ENCODE measurements at regions not wholly inside any gene's neighbourhood (a gene's known extent, or its start where the extent isn't known, plus 50 kb on each side); places are given as distances from the start of the nearest gene placed in this dataset.

- TF ChIP-seq CTCF (IDR thresholded peaks at IDR 0.05) (no peak), POLR2A (IDR thresholded peaks at IDR 0.05; ENCODE audit: low read depth) (no peak)
These were observed 309.0 kb downstream of the TFEC start for GRCh38 chr7:115721293-115722217.
